ENCODE measurements at regions not wholly inside any gene's neighbourhood (a gene's known extent, or its start where the extent isn't known, plus 50 kb on each side); places are given as distances from the start of the nearest gene placed in this dataset.
A peak's percentile ranks its signal among the peaks of the same experiment; 100 is the strongest.

GRCh38 chr14:28830115-28830534 is 63.5 kb downstream of the FOXG1 start (continued):
- TF ChIP-seq NKRF (IDR thresholded peaks at IDR 0.05; ENCODE audit: borderline replicate concordance) = peak; percentile 57; the same call in 1 of the 2 replicates
- TF ChIP-seq ZFX (CRISPR knock-in tag; IDR thresholded peaks at IDR 0.05) = 0 out of 2 replicates have a peak, but pooled peaks have one; percentile 18
- TF ChIP-seq RBFOX2 (IDR thresholded peaks at IDR 0.05; ENCODE audit: low read depth, low read length) = peak; percentile 62
- no peak for TF ChIP-seq TEAD1 (CRISPR knock-in tag; IDR thresholded peaks at IDR 0.05)
- TF ChIP-seq ZBTB40 (IDR thresholded peaks at IDR 0.05) = peak; percentile 38; the same call in 1 of the 2 replicates
- TF ChIP-seq ZBTB40 (CRISPR knock-in tag; IDR thresholded peaks at IDR 0.05) = no peak
- TF ChIP-seq ZBED1 (IDR thresholded peaks at IDR 0.05) = peak; percentile 79; the same call in 1 of the 2 replicates
- TF ChIP-seq POLR2B (IDR thresholded peaks at IDR 0.05; ENCODE audit: low read depth, partially characterized antibody) = peak; percentile 77
- 0 out of 2 replicates have a peak, but pooled peaks have one; percentile 14 for TF ChIP-seq LARP7 (IDR thresholded peaks at IDR 0.05)
- TF ChIP-seq ATF1 (CRISPR knock-in tag; IDR thresholded peaks at IDR 0.05) = no peak
- TF ChIP-seq ATF1 (tag; IDR thresholded peaks at IDR 0.05) = peak; percentile 84
- 0 out of 2 replicates have a peak, but pooled peaks have one; percentile 13 for TF ChIP-seq NFIC (IDR thresholded peaks at IDR 0.05)
- TF ChIP-seq ARHGAP35 (IDR thresholded peaks at IDR 0.05; ENCODE audit: partially characterized antibody) = peak; percentile 87
- no peak for TF ChIP-seq TRIM24 (IDR thresholded peaks at IDR 0.05)
- TF ChIP-seq CREM (IDR thresholded peaks at IDR 0.05; ENCODE audit: low read depth) = peak; percentile 82
- TF ChIP-seq CXXC5 (CRISPR knock-in tag; IDR thresholded peaks at IDR 0.05) = peak; percentile 20; the same call in 1 of the 2 replicates
- peak; percentile 58; the same call in 1 of the 2 replicates for TF ChIP-seq CREB1 (IDR thresholded peaks at IDR 0.05)
- 0 out of 2 replicates have a peak, but pooled peaks have one; percentile 38 for TF ChIP-seq CREB1 (CRISPR knock-in tag; IDR thresholded peaks at IDR 0.05)
- TF ChIP-seq ETV1 (tag; conservative IDR thresholded peaks at IDR 0.05; ENCODE audit: low read depth) = peak; percentile 65
- 0 out of 2 replicates have a peak, but pooled peaks have one; percentile 24 for TF ChIP-seq TAF7 (tag; IDR thresholded peaks at IDR 0.05)
